GM12891 (cell line): ENCODE measurements at regions not wholly inside any gene's neighbourhood (a gene's known extent, or its start where the extent isn't known, plus 50 kb on each side); places are given as distances from the start of the nearest gene placed in this dataset.

Experiments used
- PAX5 ChIP-seq: IDR thresholded peaks from 2 replicates; pipeline ENCODE4 v1.6.1; 2011; ENCODE audit warnings: low read length, moderate library complexity, mild to moderate bottlenecking; ENCODE audit not compliant: insufficient read depth, severe bottlenecking
- POLR2A ChIP-seq: IDR thresholded peaks from 2 replicates; pipeline ENCODE4 v1.6.1; 2011; ENCODE audit warnings: low read depth, low read length, control low read depth
- POLR2AphosphoS5 ChIP-seq: IDR thresholded peaks from 2 replicates; pipeline ENCODE4 v1.6.1; 2011; ENCODE audit warnings: low read depth, low read length, control low read depth
- POU2F2 ChIP-seq: IDR thresholded peaks from 2 replicates; pipeline ENCODE4 v1.6.1; 2011; ENCODE audit warnings: low read depth, mild to moderate bottlenecking, control low read depth, low read length, moderate library complexity
- SPI1 ChIP-seq: IDR thresholded peaks from 2 replicates; pipeline ENCODE4 v1.6.1; 2011; ENCODE audit warnings: low read depth, low read length, control low read depth
- TAF1 ChIP-seq: IDR thresholded peaks from 2 replicates; pipeline ENCODE4 v1.6.1; 2011; ENCODE audit warnings: low read depth, low read length, control low read depth

DNA sequence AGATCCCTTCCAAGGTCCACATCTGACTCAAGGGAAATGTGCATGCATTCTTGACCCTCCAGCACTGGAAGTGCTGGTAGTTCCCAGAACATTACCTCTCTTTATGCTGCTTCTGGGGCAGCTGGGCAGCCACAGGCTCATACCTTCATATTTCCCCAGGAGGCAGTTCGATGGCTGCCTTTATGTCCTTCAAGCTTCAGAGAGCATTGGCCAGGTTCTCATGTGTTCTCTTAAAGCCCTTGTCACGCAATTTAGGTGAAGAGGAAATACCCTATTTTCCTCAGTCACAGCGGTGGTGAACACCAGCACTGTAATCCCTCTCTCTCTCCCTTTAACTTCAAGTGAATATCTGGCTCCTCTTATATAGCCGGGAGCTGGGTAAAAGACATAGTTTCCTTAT lies 134.3 kb downstream of the MID1IP1 start:
- TF ChIP-seq POLR2A (no peak), TAF1 (no peak), SPI1 (no peak), POLR2AphosphoS5 (no peak), POU2F2 (no peak), PAX5 (no peak)
